Mesendoderm (in vitro differentiated cells): ENCODE measurements at regions not wholly inside any gene's neighbourhood (a gene's known extent, or its start where the extent isn't known, plus 50 kb on each side); places are given as distances from the start of the nearest gene placed in this dataset.

ENCODE experiments used
- DNase-seq: peaks from one replicate; pipeline ENCODE4 v3.0.0; 2013
- H2AK5ac ChIP-seq: 2 replicates; pipeline ENCODE4 v1.6.1; 2013; ENCODE audit warnings: low read length, inconsistent platforms
- H2BK120ac ChIP-seq: 2 replicates; pipeline ENCODE4 v1.6.1; 2013; ENCODE audit warnings: low read depth, mild to moderate bottlenecking, low read length, moderate library complexity, mixed read lengths
- H2BK15ac ChIP-seq: replicated peaks from 2 replicates; pipeline ENCODE4 v1.6.1; 2013; ENCODE audit warnings: low read depth, mild to moderate bottlenecking, moderate library complexity
- H2BK5ac ChIP-seq: 2 replicates; pipeline ENCODE4 v1.6.1; 2013; ENCODE audit warnings: low read length, inconsistent platforms
- H3K18ac ChIP-seq: 2 replicates; pipeline ENCODE4 v1.6.1; 2013; ENCODE audit warnings: mild to moderate bottlenecking, low read length, mixed read lengths
- H3K23ac ChIP-seq: one replicate; pipeline ENCODE4 v1.6.1; 2013; ENCODE audit warnings: low read length
- H3K27ac ChIP-seq: 2 replicates; pipeline ENCODE4 v1.5.1; 2013; ENCODE audit warnings: low read depth, mild to moderate bottlenecking, inconsistent platforms, low read length, moderate library complexity
- H3K27me3 ChIP-seq: 2 replicates; pipeline ENCODE4 v1.6.1; 2013; ENCODE audit warnings: low read length, control low read depth, mild to moderate bottlenecking, inconsistent platforms; ENCODE audit not compliant: insufficient read depth, poor library complexity
- H3K36me3 ChIP-seq: 2 replicates; pipeline ENCODE4 v1.6.1; 2013; ENCODE audit warnings: low read length, inconsistent platforms; ENCODE audit not compliant: control insufficient read depth, insufficient read depth
- H3K4ac ChIP-seq: one replicate; pipeline ENCODE4 v1.6.1; 2013; ENCODE audit warnings: low read depth, mild to moderate bottlenecking, low read length, moderate library complexity
- H3K4me1 ChIP-seq: 2 replicates; pipeline ENCODE4 v1.6.1; 2013; ENCODE audit warnings: low read depth, low read length, inconsistent platforms; ENCODE audit not compliant: control insufficient read depth
- H3K4me2 ChIP-seq: 2 replicates; pipeline ENCODE4 v1.6.1; 2013; ENCODE audit warnings: low read length
- H3K4me3 ChIP-seq: 2 replicates; pipeline ENCODE4 v1.5.1; 2013; ENCODE audit warnings: mild to moderate bottlenecking, low read length
- H3K56ac ChIP-seq: one replicate; pipeline ENCODE4 v1.6.1; 2013; ENCODE audit warnings: low read length
- H3K79me1 ChIP-seq: 2 replicates; pipeline ENCODE4 v1.6.1; 2013; ENCODE audit warnings: low read length, inconsistent platforms
- H3K79me2 ChIP-seq: 2 replicates; pipeline ENCODE4 v1.6.1; 2013; ENCODE audit warnings: mild to moderate bottlenecking, low read length; ENCODE audit not compliant: control insufficient read depth, insufficient read depth
- H3K9ac ChIP-seq: 2 replicates; pipeline ENCODE4 v1.6.1; 2013; ENCODE audit warnings: low read length, inconsistent platforms
- H4K5ac ChIP-seq: one replicate; pipeline ENCODE4 v1.6.1; 2013; ENCODE audit warnings: low read length
- H4K8ac ChIP-seq: one replicate; pipeline ENCODE4 v1.6.1; 2013; ENCODE audit warnings: low read depth, mild to moderate bottlenecking, control low read depth, low read length, moderate library complexity
- WGBS: extraction: QIAGEN DNeasy Blood & Tissue Kit; methylation state at CpG from one replicate; pipeline ENCODE4 v1.1.7; 2013; ENCODE audit warnings: low lambda C conversion rate, missing lambda C conversion rate; ENCODE audit not compliant: insufficient coverage; ENCODE audit errors: extremely low coverage; 5-methylcytosine and 5-hydroxymethylcytosine counted together

DNA sequence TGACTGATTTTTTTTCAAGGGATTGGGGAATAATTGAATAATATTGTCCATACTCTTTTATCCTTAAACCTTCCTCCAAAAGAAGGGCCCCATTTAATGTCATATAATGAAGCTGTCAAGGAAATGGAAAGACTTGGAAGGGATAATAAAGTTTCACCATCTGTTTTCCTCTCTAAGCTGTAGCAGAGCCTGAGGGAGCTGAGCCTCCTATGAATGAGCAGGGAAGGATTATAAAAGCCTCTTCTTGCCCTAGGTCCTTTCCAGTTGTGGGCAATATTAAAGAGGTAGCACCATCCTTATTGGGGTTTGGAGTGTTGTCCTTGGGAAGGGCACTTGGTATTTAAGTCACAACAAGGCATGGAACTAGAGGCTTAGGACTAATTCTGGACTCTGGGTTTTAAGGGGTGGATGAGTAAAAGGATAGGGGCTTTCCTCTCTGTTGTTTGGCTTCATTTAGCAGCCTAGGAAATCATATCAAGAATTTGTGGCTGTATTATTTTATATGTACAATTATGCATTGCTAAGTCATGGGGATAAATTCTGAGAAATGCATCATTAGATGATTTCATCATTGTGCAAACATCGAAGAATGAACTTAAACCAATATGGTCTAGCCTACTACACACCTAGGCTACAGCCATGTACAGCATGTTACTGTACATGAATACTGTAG, 408.5 kb upstream of the DCN start:
- Histone ChIP-seq H2AK5ac (no peak overlapping the region), H3K27me3 (no peaks in the 10 kb centered on the region)
- no CpG with 5 or more reads among the region's 1 CpG for WGBS

DNA sequence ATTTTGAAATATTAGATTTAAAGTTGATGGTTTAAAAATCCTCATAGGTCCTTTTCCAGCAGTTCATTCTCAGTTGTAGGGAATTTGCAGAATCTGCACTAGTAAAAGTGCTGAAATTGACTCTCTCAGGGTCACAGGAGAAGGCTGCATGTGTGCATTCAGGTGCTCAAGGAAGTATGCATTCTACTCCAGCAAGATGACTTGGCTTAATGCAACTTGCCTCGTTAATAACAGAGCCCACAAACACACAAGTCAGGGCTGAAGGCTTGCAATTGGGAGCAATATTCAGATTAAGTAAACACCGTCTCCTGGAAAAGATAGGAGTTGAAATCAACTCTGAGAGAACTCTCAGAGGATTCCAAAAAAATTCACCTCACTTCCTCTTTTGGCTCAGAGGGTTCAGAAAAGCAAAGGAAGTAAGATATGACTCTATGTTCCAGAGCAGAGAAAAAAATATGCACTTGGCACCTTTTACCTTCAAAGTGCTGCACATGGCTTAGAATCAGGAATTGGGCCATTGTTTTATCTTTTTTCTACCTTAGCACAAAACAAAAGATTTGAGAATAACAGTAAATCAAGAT, 406.3 kb upstream of the DCN start:
- no peak overlapping the region for H3K18ac ChIP-seq
- H3K27ac ChIP-seq: no peak overlapping the region
- H3K4me3 ChIP-seq: no peak overlapping the region
- no peak overlapping the region for H3K56ac ChIP-seq
- no CpG with 5 or more reads among the region's 2 CpGs for WGBS
- no peak overlapping the region for H2AK5ac ChIP-seq
- H3K23ac ChIP-seq: no peak overlapping the region
- no peak overlapping the region for H4K5ac ChIP-seq
- no peak overlapping the region for H3K4me2 ChIP-seq
- H3K9ac ChIP-seq: no peak overlapping the region
- H2BK5ac ChIP-seq: no peak overlapping the region
- no peak for DNase-seq
- no peak overlapping the region for H3K4ac ChIP-seq
- H3K27me3 ChIP-seq: no peaks in the 10 kb centered on the region
- H2BK120ac ChIP-seq: no peak overlapping the region
- H3K79me1 ChIP-seq: no peaks in the 10 kb centered on the region
- no peak overlapping the region for H4K8ac ChIP-seq
- H3K36me3 ChIP-seq: no peaks in the 10 kb centered on the region
- no peaks in the 10 kb centered on the region for H3K4me1 ChIP-seq
- H2BK15ac ChIP-seq: no peak overlapping the region
- H3K79me2 ChIP-seq: no peaks in the 10 kb centered on the region

More for the DNA sequence above, 408.5 kb upstream of the DCN start:
- H3K36me3 ChIP-seq: no peaks in the 10 kb centered on the region
- no peaks in the 10 kb centered on the region for H3K79me2 ChIP-seq
- H3K56ac ChIP-seq: no peak overlapping the region
- no peak overlapping the region for H3K18ac ChIP-seq
- no peak overlapping the region for H3K4ac ChIP-seq
- H2BK5ac ChIP-seq: no peak overlapping the region
- no peaks in the 10 kb centered on the region for H3K79me1 ChIP-seq
- H4K8ac ChIP-seq: no peak overlapping the region
- H2BK15ac ChIP-seq: no peak overlapping the region
- H3K27ac ChIP-seq: no peak overlapping the region
- no peaks in the 10 kb centered on the region for H3K4me1 ChIP-seq
- H3K4me3 ChIP-seq: no peak overlapping the region
- H4K5ac ChIP-seq: no peak overlapping the region
- H3K23ac ChIP-seq: no peak overlapping the region
- H2BK120ac ChIP-seq: no peak overlapping the region
- DNase-seq: no peak
- H3K9ac ChIP-seq: no peak overlapping the region
- H3K4me2 ChIP-seq: no peak overlapping the region

DNA sequence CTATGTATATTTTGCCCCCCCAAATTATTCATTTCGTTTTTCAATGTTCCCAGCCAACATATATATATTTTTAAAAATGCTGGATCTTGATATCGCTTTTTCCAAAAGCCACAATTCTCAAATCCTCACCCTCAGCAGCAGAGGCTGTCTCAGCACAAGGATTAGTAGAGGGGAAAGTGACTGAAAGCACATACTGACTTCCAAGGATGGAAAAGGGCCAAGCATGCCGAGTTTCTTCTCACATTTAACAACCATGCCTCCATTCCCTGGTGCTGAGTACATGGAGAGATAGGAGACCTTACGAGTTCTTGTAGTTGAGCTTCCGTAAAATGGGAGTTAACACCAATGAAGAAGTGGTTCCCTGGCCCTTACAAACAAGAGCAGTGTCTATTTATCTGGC, 403.4 kb upstream of the DCN start:
- Histone ChIP-seq H3K4me1 (no peaks in the 10 kb centered on the region), H3K4me2 (no peak overlapping the region), H4K5ac (no peak overlapping the region), H3K36me3 (no peaks in the 10 kb centered on the region), H3K18ac (no peak overlapping the region), H3K9ac (no peak overlapping the region), H3K4ac (no peak overlapping the region), H3K27me3 (no peaks in the 10 kb centered on the region), H3K23ac (no peak overlapping the region), H2BK15ac (no peak overlapping the region), H2BK5ac (no peak overlapping the region), H3K79me2 (no peaks in the 10 kb centered on the region), H2AK5ac (no peak overlapping the region), H3K4me3 (no peak overlapping the region), H4K8ac (no peak overlapping the region), H2BK120ac (no peak overlapping the region), H3K56ac (no peak overlapping the region), H3K27ac (no peak overlapping the region), H3K79me1 (no peaks in the 10 kb centered on the region)
- no peak for DNase-seq
- WGBS: no CpG with 5 or more reads among the region's 5 CpGs

DNA sequence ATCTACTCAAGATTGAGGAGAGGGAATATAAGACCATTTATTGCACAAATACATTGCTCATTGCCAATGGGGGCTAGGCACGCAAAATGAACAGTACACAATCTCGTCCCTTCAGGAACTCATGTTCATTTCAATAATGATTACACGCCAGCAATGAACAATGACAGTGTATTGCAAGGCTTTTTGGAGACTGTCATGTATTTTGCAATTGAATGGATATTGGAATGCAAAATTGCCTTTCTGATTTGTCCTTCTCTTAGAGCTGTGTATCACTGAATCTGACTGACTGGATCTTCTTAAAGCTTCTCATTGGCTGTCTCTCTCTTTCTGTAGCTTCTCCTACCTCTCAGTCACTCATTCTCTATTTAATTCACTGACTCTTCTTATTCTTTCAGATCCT, 400.2 kb upstream of the DCN start:
- no peak overlapping the region for H2BK5ac ChIP-seq
- no peak overlapping the region for H3K4ac ChIP-seq
- H3K4me2 ChIP-seq: no peak overlapping the region
- H3K4me3 ChIP-seq: no peak overlapping the region
- no peaks in the 10 kb centered on the region for H3K79me1 ChIP-seq
- no CpG with 5 or more reads among the region's 3 CpGs for WGBS
- no peak overlapping the region for H3K27ac ChIP-seq
- H3K36me3 ChIP-seq: no peaks in the 10 kb centered on the region
- H3K56ac ChIP-seq: no peak overlapping the region
- no peaks in the 10 kb centered on the region for H3K27me3 ChIP-seq
- H4K5ac ChIP-seq: no peak overlapping the region
- no peak overlapping the region for H2AK5ac ChIP-seq
- no peak overlapping the region for H2BK120ac ChIP-seq
- no peak for DNase-seq
- H2BK15ac ChIP-seq: no peak overlapping the region
- H3K79me2 ChIP-seq: no peaks in the 10 kb centered on the region
- no peaks in the 10 kb centered on the region for H3K4me1 ChIP-seq
- H4K8ac ChIP-seq: no peak overlapping the region
- H3K9ac ChIP-seq: no peak overlapping the region
- H3K23ac ChIP-seq: no peak overlapping the region
- no peak overlapping the region for H3K18ac ChIP-seq

DNA sequence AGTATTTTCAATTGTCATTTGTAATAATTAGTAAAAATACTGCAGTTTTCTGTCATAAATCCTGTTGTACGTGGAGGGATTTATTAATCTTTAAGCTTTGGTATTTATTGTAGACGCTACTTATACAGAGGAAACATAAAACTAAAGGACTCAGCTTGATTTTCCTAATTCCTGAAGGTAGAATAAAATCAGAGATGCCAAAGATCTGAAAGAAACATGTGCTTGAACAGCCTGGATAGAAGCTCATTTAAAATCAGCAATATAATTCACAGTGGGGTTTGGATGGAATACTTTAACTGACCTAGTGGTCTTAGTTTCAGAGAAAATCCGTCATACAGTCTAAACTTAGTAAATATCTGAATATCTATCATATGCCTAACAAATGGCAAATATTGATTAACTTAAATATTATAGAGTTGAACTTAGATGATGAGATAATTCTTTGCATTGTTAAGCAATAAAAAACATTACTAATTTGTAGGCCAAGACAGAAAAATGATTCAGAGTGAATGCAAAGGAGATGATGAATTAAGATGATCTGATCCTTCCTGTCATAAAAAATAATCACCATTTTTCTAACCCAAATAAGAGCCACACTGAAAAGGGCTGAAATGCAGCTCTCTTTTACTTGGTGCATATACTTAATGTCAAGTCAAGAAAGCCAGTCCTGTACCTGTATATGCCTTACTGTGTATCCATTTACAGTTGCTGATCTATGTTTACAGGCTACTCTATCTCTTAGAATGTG, 397.1 kb upstream of the DCN start:
- Histone ChIP-seq H4K8ac (no peak overlapping the region), H2BK120ac (no peak overlapping the region), H3K79me1 (no peaks in the 10 kb centered on the region), H3K27ac (no peak overlapping the region), H3K27me3 (no peaks in the 10 kb centered on the region), H3K4me2 (no peak overlapping the region), H3K18ac (no peak overlapping the region), H3K4me1 (no peaks in the 10 kb centered on the region), H3K79me2 (no peaks in the 10 kb centered on the region), H2BK5ac (no peak overlapping the region), H2AK5ac (no peak overlapping the region), H3K23ac (no peak overlapping the region), H3K36me3 (no peaks in the 10 kb centered on the region), H2BK15ac (no peak overlapping the region), H3K4me3 (no peak overlapping the region), H3K56ac (no peak overlapping the region), H3K9ac (no peak overlapping the region), H3K4ac (no peak overlapping the region), H4K5ac (no peak overlapping the region)
- no peak for DNase-seq
- WGBS: no CpG with 5 or more reads among the region's 3 CpGs
